Activated B cell treated with CpG ODN at 0.5 μM for 24 hours (primary cell): ENCODE measurements at regions not wholly inside any gene's neighbourhood (a gene's known extent, or its start where the extent isn't known, plus 50 kb on each side); places are given as distances from the start of the nearest gene placed in this dataset.

ENCODE experiments used
- ATAC-seq: fragments of 200-7000 bp; cut with Tn5 transposase; one replicate; pipeline ENCODE4 v1.10.0; 2021; ENCODE audit warnings: low read depth, mild to moderate bottlenecking, moderate library complexity
- CTCF ChIA-PET: fragments of 350-600 bp; sonication (Branson Sonifier 250); formaldehyde crosslinking; loops from one replicate; lab custom pipeline; 2021; ENCODE audit warnings: antibody characterized with exemption; lab: Charles Lee
- POLR2A ChIA-PET: fragments of 350-600 bp; sonication (Branson Sonifier 250); formaldehyde crosslinking; loops from one replicate; lab custom pipeline; 2021; ENCODE audit warnings: antibody characterized with exemption; lab: Charles Lee
- DNase-seq: peaks from one replicate; pipeline ENCODE4 v3.0.0; 2022
- H3K27ac Mint-ChIP-seq: one replicate; pipeline ENCODE4 v1.8.0; 2020; ENCODE audit warnings: mixed read lengths
- H3K27me3 Mint-ChIP-seq: one replicate; pipeline ENCODE4 v1.8.0; 2021; ENCODE audit warnings: mixed read lengths
- H3K36me3 Mint-ChIP-seq: one replicate; pipeline ENCODE4 v1.8.0; 2021; ENCODE audit warnings: low read depth, mixed read lengths
- H3K4me1 Mint-ChIP-seq: one replicate; pipeline ENCODE4 v1.8.0; 2021; ENCODE audit warnings: mixed read lengths
- H3K4me3 Mint-ChIP-seq: one replicate; pipeline ENCODE4 v1.8.0; 2020; ENCODE audit warnings: mild to moderate bottlenecking, mixed read lengths
- H3K9me3 Mint-ChIP-seq: one replicate; pipeline ENCODE4 v1.8.0; 2020; ENCODE audit warnings: mixed read lengths
- intact Hi-C: fragments of 100-400 bp; cut with micrococcal nuclease; formaldehyde crosslinking; loops from one replicate; pipeline ENCODE4 v1.15.1; 2024
- TF ChIP-seq, protein P1 (sequence below): fragments of 200-600 bp; IDR thresholded peaks from one replicate; pipeline ENCODE4 v1.8.0; 2022; ENCODE audit warnings: antibody characterized with exemption, mild to moderate bottlenecking

DNA sequence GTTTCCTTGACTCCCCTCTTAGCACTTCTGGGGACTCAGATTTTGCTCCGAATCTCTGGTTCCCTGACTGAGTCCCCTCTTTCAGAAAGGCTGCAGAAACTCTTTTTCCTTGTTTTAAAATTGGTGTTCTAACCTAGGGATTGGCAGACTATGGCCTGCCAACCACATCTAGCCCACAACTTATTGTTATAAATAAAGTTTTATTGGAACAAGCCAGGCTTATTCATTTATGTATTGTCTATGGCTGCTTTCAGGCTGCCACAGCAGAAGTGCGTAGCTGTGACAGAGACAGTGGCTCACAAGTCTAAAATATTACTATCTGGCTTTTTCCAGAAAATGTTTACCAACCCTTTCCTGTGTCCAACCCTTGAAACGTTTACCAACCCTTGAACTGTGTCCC, 81.7 kb downstream of the IER5 start:
- CTCF ChIA-PET, result interaction anchor here (1.4 kb wide), 1 partner anchor 28 kb away, joined by 3 read pairs; no protein-coding TSS in a partner anchor
- ATAC-seq (no peak), DNase-seq (no peak)
- POLR2A ChIA-PET, result no interaction called here
- peaks cover 3% of the 10 kb centered on the region for H3K4me1 Mint-ChIP-seq
- H3K4me3 Mint-ChIP-seq, result no peak overlapping the region
- H3K27me3 Mint-ChIP-seq, result peaks cover 6% of the 10 kb centered on the region
- H3K9me3 Mint-ChIP-seq, result no peaks in the 10 kb centered on the region
- peaks cover 1% of the 10 kb centered on the region for H3K36me3 Mint-ChIP-seq
- H3K27ac Mint-ChIP-seq, result no peak overlapping the region
- TF ChIP-seq, protein P1, sequence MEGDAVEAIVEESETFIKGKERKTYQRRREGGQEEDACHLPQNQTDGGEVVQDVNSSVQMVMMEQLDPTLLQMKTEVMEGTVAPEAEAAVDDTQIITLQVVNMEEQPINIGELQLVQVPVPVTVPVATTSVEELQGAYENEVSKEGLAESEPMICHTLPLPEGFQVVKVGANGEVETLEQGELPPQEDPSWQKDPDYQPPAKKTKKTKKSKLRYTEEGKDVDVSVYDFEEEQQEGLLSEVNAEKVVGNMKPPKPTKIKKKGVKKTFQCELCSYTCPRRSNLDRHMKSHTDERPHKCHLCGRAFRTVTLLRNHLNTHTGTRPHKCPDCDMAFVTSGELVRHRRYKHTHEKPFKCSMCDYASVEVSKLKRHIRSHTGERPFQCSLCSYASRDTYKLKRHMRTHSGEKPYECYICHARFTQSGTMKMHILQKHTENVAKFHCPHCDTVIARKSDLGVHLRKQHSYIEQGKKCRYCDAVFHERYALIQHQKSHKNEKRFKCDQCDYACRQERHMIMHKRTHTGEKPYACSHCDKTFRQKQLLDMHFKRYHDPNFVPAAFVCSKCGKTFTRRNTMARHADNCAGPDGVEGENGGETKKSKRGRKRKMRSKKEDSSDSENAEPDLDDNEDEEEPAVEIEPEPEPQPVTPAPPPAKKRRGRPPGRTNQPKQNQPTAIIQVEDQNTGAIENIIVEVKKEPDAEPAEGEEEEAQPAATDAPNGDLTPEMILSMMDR, result no peak
- intact Hi-C loops, result no loop called here

DNA sequence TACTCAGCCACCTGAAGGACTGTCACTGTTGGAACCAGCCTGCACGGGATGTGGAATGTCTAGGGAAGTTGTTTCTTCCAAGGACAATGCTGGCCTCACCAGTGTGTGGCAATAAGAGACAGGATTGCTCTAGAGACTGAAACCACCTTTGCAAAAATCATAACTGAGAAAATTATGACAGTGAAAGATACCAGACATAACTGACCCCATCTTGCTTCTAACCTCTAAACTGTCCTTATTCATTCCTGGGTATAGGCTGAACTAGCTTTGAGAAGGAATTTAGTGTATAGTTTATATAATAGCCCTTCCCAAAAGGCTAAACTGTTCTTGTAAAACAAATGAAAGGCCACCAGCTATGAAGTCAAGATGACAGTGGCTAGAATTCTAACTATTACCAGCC, 83.6 kb downstream of the IER5 start:
- no peak for DNase-seq
- Mint-ChIP-seq H3K36me3 (no peaks in the 10 kb centered on the region), H3K9me3 (no peaks in the 10 kb centered on the region), H3K27me3 (peaks cover 9% of the 10 kb centered on the region), H3K27ac (no peak overlapping the region), H3K4me3 (no peak overlapping the region), H3K4me1 (no peaks in the 10 kb centered on the region)
- TF ChIP-seq, protein P1, result no peak
- ATAC-seq, result no peak
- CTCF ChIA-PET, result no interaction called here
- POLR2A ChIA-PET, result no interaction called here
- intact Hi-C loops, result no loop called here

DNA sequence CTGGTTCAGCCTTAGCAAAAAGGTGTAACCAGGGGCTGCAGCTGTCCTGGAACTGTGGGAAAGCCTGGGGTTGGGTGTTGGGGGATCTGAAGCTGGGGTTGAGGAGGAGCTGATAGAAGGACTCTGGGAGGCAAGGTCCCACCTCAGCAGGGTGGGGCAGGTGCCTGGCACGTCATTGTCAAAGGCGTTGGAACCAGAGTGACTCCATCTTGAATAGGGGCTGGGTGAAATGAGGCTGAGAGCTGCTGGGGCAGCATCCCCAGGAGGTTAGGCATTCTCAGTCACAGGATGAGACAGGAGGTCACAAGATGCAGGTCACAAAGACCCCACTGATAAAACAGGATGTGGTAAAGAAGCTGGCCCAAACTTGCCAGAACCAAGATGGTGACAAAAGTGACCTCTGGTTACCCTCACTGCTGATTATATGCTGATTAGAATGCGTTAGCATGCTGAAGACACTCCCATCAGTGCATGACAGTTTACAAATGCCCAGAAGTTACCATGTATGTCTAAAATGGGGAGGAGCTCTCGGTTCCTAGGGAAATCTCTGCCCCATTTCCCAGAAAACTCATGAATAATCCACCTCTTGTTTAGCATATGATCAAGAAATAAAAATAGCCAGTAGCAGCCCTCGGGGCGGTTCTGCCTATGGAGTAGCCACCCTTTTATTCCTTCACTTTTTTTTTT, 85.4 kb downstream of the IER5 start:
- CTCF ChIA-PET, result no interaction called here
- no peaks in the 10 kb centered on the region for H3K4me1 Mint-ChIP-seq
- TF ChIP-seq, protein P1, result no peak
- no peak for ATAC-seq
- intact Hi-C loops, result no loop called here
- H3K36me3 Mint-ChIP-seq, result no peaks in the 10 kb centered on the region
- H3K9me3 Mint-ChIP-seq, result no peaks in the 10 kb centered on the region
- POLR2A ChIA-PET, result no interaction called here
- no peak for DNase-seq
- H3K4me3 Mint-ChIP-seq, result no peak overlapping the region
- H3K27ac Mint-ChIP-seq, result no peak overlapping the region
- H3K27me3 Mint-ChIP-seq, result peaks cover 9% of the 10 kb centered on the region

DNA sequence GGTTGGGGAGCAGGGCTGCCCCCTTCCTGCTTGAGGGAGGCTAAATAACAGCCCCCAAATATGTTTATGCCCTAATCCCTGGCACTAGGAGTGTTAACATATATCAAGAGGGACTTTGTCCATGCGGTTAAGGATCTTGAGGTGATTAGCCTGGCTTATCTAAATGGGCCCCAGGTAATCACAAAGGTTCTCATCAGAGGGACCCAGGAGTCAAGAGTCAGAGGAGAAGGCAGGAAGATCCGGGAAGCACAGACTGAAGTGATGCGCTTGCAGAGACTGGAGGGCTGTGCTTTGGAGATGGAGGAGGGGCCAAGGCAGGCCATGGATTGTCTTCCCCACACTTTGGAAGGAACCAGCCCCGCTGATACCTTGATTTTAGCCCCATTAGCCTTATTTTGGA, 86.4 kb downstream of the IER5 start:
- DNase-seq (no peak), ATAC-seq (no peak)
- no peak overlapping the region for H3K4me3 Mint-ChIP-seq
- peaks cover 9% of the 10 kb centered on the region for H3K27me3 Mint-ChIP-seq
- no peak overlapping the region for H3K27ac Mint-ChIP-seq
- no peaks in the 10 kb centered on the region for H3K36me3 Mint-ChIP-seq
- POLR2A ChIA-PET, result no interaction called here
- intact Hi-C loops, result no loop called here
- CTCF ChIA-PET, result no interaction called here
- H3K9me3 Mint-ChIP-seq, result no peaks in the 10 kb centered on the region
- no peaks in the 10 kb centered on the region for H3K4me1 Mint-ChIP-seq
- TF ChIP-seq, protein P1, result no peak

DNA sequence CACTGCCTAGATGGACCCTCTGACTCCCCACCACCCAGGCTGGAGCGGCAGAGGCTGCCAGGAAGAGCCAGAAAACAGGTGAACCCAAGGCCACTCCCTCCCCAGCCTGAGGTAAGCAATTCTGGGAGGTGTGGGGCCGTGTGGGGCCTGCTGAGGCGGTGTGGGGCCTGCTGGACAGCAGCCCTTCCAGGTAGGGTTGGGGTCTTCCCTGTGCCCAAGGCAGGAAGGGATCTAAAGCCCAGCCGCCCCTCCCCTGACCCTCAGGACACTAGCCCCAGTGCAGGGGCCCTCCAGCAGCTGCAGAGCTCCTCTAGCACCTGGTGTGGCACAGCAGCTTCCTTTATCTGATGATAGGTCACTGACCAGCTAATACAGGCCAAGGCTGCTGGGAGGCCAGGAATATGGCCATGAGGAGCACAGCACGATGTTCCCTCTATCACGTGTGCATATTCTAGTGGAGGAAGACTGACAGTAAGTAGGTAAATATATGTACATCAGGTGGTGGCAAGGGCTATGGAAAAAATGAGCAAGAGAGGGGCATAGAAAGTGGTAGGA, 86.9 kb downstream of the IER5 start:
- POLR2A ChIA-PET, result no interaction called here
- Mint-ChIP-seq H3K27me3 (peaks cover 14% of the 10 kb centered on the region), H3K36me3 (no peaks in the 10 kb centered on the region), H3K27ac (no peak overlapping the region), H3K4me3 (no peak overlapping the region), H3K9me3 (no peaks in the 10 kb centered on the region), H3K4me1 (no peaks in the 10 kb centered on the region)
- CTCF ChIA-PET, result no interaction called here
- intact Hi-C loops, result no loop called here
- TF ChIP-seq, protein P1, result no peak
- no peak for DNase-seq
- ATAC-seq, result no peak
